NT2/D1 (cell line): ENCODE measurements at regions not wholly inside any gene's neighbourhood (a gene's known extent, or its start where the extent isn't known, plus 50 kb on each side); places are given as distances from the start of the nearest gene placed in this dataset.

Source experiments
- SUZ12 ChIP-seq: IDR thresholded peaks from 2 replicates; pipeline ENCODE4 v1.6.1; 2011; ENCODE audit not compliant: insufficient read length, insufficient read depth; ENCODE audit errors: extremely low read depth
- ZNF274 ChIP-seq: IDR thresholded peaks from 2 replicates; pipeline ENCODE4 v1.6.1; 2011; ENCODE audit warnings: mild to moderate bottlenecking, low read depth, low read length

DNA sequence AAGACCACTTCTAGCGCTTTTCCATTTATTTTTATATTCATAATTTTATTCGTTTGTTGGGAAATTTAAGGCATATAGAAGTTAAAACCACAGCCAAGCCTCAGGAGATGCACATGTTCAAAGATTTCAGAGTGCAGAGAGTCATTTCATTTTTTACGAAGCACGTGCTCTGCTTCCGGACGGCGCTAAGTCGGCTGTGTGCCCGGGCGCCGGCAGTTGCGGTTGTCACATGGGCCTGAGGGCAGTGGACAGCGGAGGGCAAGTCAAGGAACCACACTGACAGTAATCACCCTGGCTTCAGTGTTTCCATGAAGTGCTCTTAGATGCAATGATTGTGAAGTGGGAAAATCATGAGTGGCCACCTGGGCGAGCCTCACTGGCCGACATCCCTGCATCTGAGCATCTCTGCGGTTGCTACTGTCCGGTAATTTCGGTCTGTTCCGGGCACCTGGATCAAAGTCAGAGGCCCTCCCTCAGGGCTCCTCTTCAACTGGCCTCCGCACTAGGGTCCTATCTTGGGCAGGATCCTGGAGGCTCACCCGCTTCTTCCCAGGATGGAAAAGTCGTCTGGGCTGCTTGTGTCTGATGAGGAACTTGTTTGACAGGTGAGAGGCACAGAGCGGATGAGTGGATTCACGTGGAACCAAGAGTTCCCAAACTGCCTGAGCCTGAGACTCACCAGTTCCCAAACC lies 90.8 kb downstream of the DACT2 start:
- TF ChIP-seq SUZ12 (no peak), ZNF274 (no peak)
